Retina (tissue), 1 donor: ENCODE measurements at regions not wholly inside any gene's neighbourhood (a gene's known extent, or its start where the extent isn't known, plus 50 kb on each side); places are given as distances from the start of the nearest gene placed in this dataset.
"Not testable (repeated sequence)": the region's sequence is repeated elsewhere in the genome, so short reads cannot be mapped to it uniquely, and the experiment has no call there.

ENCODE experiments used
- DNase-seq: peaks from one replicate; pipeline ENCODE4 v3.0.0-alpha.2; 2016

DNA sequence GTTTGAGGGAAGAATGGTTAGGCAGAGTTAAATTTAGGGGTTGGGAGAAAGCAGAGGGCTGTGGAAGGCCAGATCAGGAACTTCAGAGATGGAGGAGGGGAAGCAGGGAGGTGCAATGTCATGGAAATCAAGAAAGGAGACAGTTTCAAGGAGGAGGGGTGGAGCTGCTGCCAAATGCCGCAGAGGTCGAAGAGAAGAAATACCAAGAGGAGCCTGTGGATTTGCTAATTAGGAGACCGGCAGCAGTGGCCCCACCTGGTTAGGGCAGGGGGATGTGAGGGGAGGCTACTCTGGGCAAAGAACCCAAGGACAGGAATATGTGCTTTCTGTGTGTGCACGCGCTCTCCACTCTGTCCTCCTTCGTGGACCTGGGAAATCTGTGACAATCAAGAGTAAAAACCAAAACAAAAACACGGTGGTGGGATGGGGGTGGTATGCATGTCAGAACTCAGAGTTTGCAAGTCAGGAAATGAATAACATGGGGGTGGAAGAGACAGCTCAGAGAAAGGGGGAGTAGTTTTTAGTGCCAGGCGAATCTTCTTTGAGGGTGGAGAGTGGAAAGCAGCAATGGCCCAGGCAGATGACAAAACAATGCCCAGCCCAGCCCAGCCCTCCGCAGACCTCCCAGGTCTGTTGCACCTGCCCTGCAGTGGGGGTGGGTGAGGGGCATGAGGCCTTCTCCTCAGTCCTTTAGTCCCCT lies 102.9 kb upstream of the PAX2 start:
- no peak for DNase-seq

- DNase-seq: no peak
These were observed 100.3 kb upstream of the PAX2 start for GRCh38 chr10:100645091-100645490.

- DNase-seq: no peak
These were observed 99.6 kb upstream of the PAX2 start for GRCh38 chr10:100645613-100646392.

GRCh38 chr10:100647928-100648327 lies 97.5 kb upstream of the PAX2 start:
- DNase-seq: no peak

DNA sequence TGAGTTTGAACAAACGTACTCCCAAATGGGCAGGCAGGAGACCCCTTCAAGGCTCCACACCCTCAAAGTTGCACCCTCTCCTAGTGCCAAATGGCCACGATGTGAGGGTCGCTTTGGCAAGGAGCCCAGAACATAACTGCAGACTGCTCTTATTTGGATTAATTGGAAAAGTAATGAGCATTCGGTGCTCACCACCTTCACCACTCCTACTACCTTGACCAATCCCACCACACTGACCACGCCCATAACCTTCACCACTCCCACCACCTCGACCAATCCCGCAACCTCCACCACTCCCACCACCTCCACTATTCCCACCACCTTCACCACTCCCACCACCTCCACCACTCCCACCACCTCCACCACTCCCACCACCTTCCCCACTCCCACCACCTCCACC lies 94.7 kb upstream of the PAX2 start:
- DNase-seq: no peak

- DNase-seq: not testable (repeated sequence)
These were observed 94.3 kb upstream of the PAX2 start for GRCh38 chr10:100651099-100651498.

DNA sequence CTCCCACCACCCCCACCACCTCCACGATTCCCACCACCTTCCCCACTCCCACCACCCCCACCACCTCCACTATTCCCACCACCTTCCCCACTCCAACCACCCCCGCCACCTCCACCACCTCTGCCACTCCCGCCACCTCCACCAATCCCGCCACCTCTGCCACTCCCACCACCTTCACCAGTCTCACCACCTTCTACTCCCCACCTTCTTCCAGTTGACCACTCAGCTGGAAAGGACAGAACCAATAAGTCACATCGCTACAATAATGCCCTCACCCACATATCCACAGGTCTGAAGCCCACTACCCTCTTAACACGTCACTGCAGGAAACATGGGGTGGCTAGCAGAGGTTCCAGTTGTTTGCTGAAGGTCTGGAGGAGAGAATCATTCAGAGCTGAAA lies 93.5 kb upstream of the PAX2 start:
- DNase-seq: no peak

DNA sequence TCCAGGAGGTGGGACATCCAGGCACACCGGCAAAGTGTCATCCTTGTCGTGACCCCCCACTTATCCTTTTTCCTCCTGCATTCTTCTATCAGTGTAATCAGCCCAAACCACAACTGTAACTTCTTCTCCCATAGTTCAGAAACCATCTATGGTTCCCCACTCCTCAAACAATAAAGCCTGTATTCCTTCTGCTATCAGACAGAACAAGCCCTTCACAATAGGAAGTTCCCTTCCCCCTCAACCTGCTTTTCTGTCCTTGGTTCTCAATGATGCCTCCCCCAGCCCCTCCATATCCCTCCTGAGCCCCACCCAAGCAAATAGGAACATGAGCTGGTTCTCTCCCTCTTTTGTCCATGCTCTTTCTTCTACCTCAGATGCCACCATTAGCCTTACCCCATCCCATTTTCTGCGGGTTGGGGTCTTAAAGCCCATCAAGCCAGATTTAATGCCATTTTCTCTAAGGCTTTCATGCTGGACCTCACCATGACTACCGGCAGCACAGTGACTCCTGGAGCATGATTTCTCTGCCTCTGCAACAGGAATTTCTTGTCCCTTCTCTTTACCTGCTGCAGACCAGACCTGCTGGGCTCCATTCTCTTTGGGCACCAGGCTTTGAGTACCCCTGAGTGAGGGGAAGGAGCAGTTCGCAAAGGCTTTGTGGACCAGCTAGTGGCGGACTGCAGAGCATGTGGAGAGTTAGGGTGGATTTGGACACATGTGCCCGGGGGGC lies 92.8 kb upstream of the PAX2 start:
- no peak for DNase-seq

- DNase-seq: no peak
These were observed 92.0 kb upstream of the PAX2 start for GRCh38 chr10:100653238-100653956.

- no peak for DNase-seq
These were observed 91.2 kb upstream of the PAX2 start for GRCh38 chr10:100653957-100654781.

GRCh38 chr10:100654782-100655325 lies 90.5 kb upstream of the PAX2 start:
- DNase-seq: peak; percentile 63

DNA sequence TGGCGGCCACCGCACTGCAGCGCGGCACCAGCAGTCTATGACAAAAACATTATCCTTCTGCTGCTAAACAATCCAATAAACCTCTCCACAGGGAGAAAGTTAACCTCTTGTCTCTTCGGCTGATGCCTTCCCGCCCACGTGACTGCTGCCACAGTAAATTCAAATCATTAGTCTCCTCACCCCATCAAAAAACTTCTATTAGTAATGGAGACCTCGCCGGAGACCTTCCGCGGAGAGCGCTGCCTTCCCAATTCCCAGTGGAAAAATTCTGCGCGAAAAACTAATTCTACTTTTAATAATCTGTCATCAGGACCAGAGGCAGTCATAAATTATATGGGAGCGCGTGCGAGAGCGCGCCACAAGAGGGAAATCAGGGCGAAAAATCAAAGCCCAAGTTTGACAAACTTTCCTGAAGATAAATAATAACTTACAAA lies 90.0 kb upstream of the PAX2 start:
- peak; percentile 63 for DNase-seq

DNA sequence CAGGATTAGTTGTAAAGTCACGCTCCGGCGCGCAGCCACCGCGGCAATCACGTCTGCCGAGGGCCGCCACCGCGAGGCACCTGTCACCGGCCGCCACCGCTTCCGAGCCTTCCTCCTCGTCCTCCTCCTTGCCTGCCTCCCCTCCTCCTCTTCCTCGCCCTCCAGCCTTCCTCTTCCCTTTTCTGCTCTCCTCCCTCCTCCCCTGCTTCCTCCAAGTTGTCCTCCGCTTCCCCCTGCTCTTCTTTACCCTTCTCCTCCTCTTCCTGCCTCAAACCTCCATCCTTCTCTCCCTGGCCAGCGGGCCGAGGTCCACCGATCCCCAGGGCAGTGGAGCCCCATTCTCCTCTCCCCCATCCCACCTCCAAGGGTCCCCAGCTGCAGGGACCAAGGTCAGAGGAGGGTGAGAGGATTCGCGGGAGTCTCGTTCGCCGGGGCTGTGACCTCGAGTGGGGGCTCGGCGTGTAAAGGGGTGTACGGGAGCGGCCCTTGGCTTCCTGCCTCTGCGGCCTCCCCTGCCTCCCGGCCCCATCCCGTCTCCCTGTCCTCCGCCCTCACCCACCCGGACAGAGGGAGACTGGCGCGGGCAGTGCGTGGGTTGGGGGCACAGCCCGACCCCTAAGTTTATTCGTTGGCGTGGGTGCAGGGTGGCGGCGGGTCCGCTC lies 89.5 kb upstream of the PAX2 start:
- peak; percentile 61 for DNase-seq

DNA sequence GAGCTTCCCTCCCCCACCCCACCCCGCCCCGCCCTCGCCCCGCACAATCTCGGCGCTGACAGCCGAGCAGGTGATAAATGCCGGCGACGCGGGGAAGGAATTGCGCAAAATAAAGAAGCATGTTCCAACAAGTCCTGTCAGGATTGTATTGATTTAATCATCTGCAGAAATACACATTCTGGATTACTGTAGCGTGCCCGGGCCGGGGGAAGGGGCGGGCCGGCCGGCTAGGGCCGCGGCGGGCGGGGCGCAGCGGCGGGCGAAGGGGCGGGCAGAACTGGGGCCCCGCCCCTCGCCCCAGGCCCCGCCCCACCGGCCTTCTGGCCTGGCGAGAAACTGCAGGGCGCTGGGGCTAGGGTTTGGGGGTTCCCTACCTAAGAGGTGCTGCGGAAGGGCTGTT lies 88.9 kb upstream of the PAX2 start:
- no peak for DNase-seq

- no peak for DNase-seq
These were observed 87.1 kb upstream of the PAX2 start for GRCh38 chr10:100658269-100658668.

- DNase-seq: peak; percentile 67
These were observed 85.9 kb upstream of the PAX2 start for GRCh38 chr10:100659361-100660098.

DNA sequence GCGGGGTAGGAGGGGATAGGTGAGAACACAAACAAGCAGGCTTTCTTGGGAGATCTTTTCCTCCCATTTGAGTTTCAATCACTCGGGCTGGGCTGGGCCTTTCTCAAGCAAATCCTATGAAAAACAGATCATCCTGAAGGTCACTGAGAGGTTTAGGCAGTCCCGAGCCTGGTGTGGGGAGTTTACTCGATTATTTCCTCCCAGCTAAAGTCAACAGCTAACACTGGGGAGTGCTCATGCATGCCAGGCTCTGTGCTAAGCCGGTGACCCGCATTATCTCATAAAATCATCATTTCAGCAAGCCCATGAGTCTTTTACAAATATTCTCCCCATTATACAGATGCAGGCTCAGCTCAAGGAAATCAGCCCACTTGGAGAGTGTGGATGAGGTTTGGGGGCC lies 85.0 kb upstream of the PAX2 start:
- DNase-seq: no peak

GRCh38 chr10:100660945-100661344 lies 84.4 kb upstream of the PAX2 start:
- DNase-seq: no peak

DNA sequence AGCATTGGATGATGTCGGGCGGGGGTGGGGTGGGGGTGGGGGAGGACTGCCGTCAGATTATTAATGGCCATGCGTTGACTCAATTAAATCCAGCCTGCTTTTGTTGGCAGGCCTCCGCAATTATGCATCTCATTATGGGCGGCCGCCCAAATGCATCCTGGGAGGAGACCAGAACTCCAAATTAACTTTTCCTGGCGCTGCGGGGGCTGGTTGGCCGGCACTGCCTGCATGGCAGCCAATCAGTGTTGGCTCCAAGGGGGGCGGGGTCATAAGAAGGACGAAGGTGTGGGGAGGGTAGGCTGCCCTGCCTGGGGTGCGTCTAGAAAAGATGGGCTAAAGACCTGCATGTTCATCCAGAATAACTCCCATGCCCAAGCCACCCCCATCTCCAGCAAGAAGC lies 83.9 kb upstream of the PAX2 start:
- DNase-seq: no peak

DNA sequence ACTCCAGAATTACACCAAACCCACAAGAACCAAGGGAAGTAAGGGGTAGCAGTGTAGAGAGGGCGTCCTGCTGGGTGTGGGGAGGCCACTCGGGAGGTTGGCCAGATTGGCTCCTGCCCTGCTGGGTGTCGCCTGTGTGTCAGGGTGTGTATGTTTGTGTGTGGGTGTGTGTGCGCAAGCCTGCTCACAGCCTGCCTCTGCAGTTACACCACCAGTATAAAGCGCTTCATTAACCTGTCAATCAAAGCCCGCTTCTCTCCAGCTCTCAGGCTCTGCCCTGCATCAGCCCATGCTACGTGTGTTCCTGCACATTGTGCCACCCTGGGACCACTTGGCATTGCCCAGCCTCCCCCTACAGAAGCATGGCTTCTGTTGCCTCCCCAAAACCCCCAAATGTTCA lies 83.3 kb upstream of the PAX2 start:
- DNase-seq: no peak
